T1000 (cell line): ENCODE measurements at regions not wholly inside any gene's neighbourhood (a gene's known extent, or its start where the extent isn't known, plus 50 kb on each side); places are given as distances from the start of the nearest gene placed in this dataset.

ENCODE experiments used
- DNase-seq: peaks from one replicate; lab custom pipeline; 2025; ENCODE audit warnings: mixed read lengths; lab: John Stamatoyannopoulos, UW

GRCh38 chr3:59653405-59654122 is 603.7 kb upstream of the CFAP20DC start:
- DNase-seq: no peak

GRCh38 chr3:59644479-59645402 is 594.9 kb upstream of the CFAP20DC start:
- no peak for DNase-seq

- DNase-seq: no peak
Measured at GRCh38 chr3:59641169-59641899, 591.5 kb upstream of the CFAP20DC start.

GRCh38 chr3:59632760-59633573 is 583.1 kb upstream of the CFAP20DC start:
- no peak for DNase-seq

- DNase-seq: no peak
Measured at GRCh38 chr3:59631482-59631881, 581.7 kb upstream of the CFAP20DC start.

GRCh38 chr3:59621037-59621436 is 571.2 kb upstream of the CFAP20DC start:
- DNase-seq: no peak

- DNase-seq: no peak
Measured at GRCh38 chr3:59620325-59620724, 570.5 kb upstream of the CFAP20DC start.

GRCh38 chr3:59612444-59612715 is 562.6 kb upstream of the CFAP20DC start:
- DNase-seq: no peak

- DNase-seq: no peak
Measured at GRCh38 chr3:59611649-59612443, 562.0 kb upstream of the CFAP20DC start.

- DNase-seq: no peak
Measured at GRCh38 chr3:59609657-59610348, 560.0 kb upstream of the CFAP20DC start.

- DNase-seq: no peak
Measured at GRCh38 chr3:59608356-59608755, 558.5 kb upstream of the CFAP20DC start.

GRCh38 chr3:59607656-59608055 is 557.8 kb upstream of the CFAP20DC start:
- no peak for DNase-seq

- DNase-seq: no peak
Measured at GRCh38 chr3:59606638-59607266, 556.9 kb upstream of the CFAP20DC start.

- no peak for DNase-seq
Measured at GRCh38 chr3:59605944-59606534, 556.2 kb upstream of the CFAP20DC start.

GRCh38 chr3:59605318-59605717 is 555.5 kb upstream of the CFAP20DC start:
- DNase-seq: no peak

GRCh38 chr3:59601486-59601885 is 551.7 kb upstream of the CFAP20DC start:
- DNase-seq: no peak

GRCh38 chr3:59600631-59601030 is 550.8 kb upstream of the CFAP20DC start:
- no peak for DNase-seq

- no peak for DNase-seq
Measured at GRCh38 chr3:59596741-59597140, 546.9 kb upstream of the CFAP20DC start.

GRCh38 chr3:59595830-59596229 is 546.0 kb upstream of the CFAP20DC start:
- DNase-seq: no peak

GRCh38 chr3:59593380-59593779 is 543.6 kb upstream of the CFAP20DC start:
- no peak for DNase-seq
